K562 (cell line): ENCODE measurements at regions not wholly inside any gene's neighbourhood (a gene's known extent, or its start where the extent isn't known, plus 50 kb on each side); places are given as distances from the start of the nearest gene placed in this dataset.

Experiments used
- ATAC-seq: fragments of 200-7000 bp; cut with Tn5 transposase; 3 replicates; pipeline ENCODE4 v1.9.1; 2020; ENCODE audit warnings: moderate library complexity
- BruUV-seq: library from RNA; stranded (reverse); fragments of 400-500 nt; replicated peaks from 2 replicates; lab custom pipeline; 2021; lab: Mats Ljungman, UMichigan
- CTCF ChIA-PET: fragments of 300-600 bp; formaldehyde crosslinking; extraction: SDS; loops from one replicate; lab custom pipeline; 2021; ENCODE audit warnings: low intra/inter-chr PET ratio; lab: Yijun Ruan, JAX
- POLR2A ChIA-PET: fragments of 300-600, 350-650 bp; sonication (Branson Sonifier 250); formaldehyde crosslinking; extraction: SDS; loops from one replicate; lab custom pipeline; 2021; ENCODE audit warnings: antibody characterized with exemption, inconsistent platforms; lab: Yijun Ruan, JAX
- DNase-seq, 4 experiments: peaks; one replicate each; pipeline versions ENCODE4 v3.0.0 to v3.0.0-alpha.2; 2011 to 2018; ENCODE audit warnings: low spot score in 3 of 4, mixed read lengths in 3 of 4; ENCODE audit errors: extremely low read depth in 1 of 4
- FAIRE-seq: peaks from 2 replicates; lab custom pipeline; 2011; peaks lifted over from hg19 to GRCh38; lab: Jason Lieb, UNC
- H2AFZ ChIP-seq: 2 replicates; pipeline ENCODE4 v1.6.0; 2011; ENCODE audit warnings: low read depth, low read length, control low read depth, inconsistent platforms
- H3K27ac ChIP-seq: fragments of 200-600 bp; 3 replicates; pipeline ENCODE4 v1.8.0; 2011; ENCODE audit warnings: low read depth, mild to moderate bottlenecking, control low read depth, inconsistent platforms, low read length, moderate library complexity, mixed read lengths; ENCODE audit errors: extremely low read depth
- H3K27me3 ChIP-seq, 2 experiments: fragments of 300-600 bp in 1 of 2; 2 replicates in 1 of 2; 3 replicates in 1 of 2; pipeline versions ENCODE4 v1.6.0 to v1.8.0; 2011; ENCODE audit warnings: inconsistent platforms in 2 of 2, low read length in 2 of 2, mild to moderate bottlenecking in 1 of 2, mixed read lengths in 1 of 2, moderate library complexity in 1 of 2; ENCODE audit not compliant: control insufficient read depth in 2 of 2, insufficient read depth in 2 of 2
- H3K36me3 ChIP-seq: fragments of 300-600 bp; 3 replicates; pipeline ENCODE4 v1.8.0; 2011; ENCODE audit warnings: mild to moderate bottlenecking, low read length, inconsistent platforms; ENCODE audit not compliant: control insufficient read depth, insufficient read depth
- H3K4me1 ChIP-seq, 2 experiments: fragments of 200-600 bp in 1 of 2; replicated peaks in 1 of 2; 2 replicates in 1 of 2; 3 replicates in 1 of 2; pipeline versions ENCODE4 v1.5.1 to v1.8.0; 2011; ENCODE audit warnings: inconsistent platforms in 2 of 2, low read length in 2 of 2, mild to moderate bottlenecking in 1 of 2, mixed read lengths in 1 of 2, moderate library complexity in 1 of 2; ENCODE audit not compliant: control insufficient read depth in 2 of 2, insufficient read depth in 2 of 2
- H3K4me2 ChIP-seq: 2 replicates; pipeline ENCODE4 v1.6.1; 2011; ENCODE audit warnings: low read length, control low read depth, inconsistent platforms, mixed read lengths; ENCODE audit not compliant: insufficient read depth
- H3K4me3 ChIP-seq: fragments of 200-600 bp; sonication (generic), shearing (Covaris generic); 2 replicates; pipeline ENCODE4 v1.5.1; 2016; ENCODE audit warnings: control low read depth, inconsistent platforms
- H3K79me2 ChIP-seq: fragments of 200-600 bp; 3 replicates; pipeline ENCODE4 v1.8.0; 2011; ENCODE audit warnings: low read length, inconsistent platforms; ENCODE audit not compliant: control insufficient read depth, insufficient read depth
- H3K9ac ChIP-seq, 2 experiments: 2 replicates each; pipeline versions ENCODE4 v1.6.0 to v1.6.1; 2011; ENCODE audit warnings: low read depth in 2 of 2, low read length in 2 of 2, control low read depth in 1 of 2, inconsistent platforms in 1 of 2, mild to moderate bottlenecking in 1 of 2, mixed read lengths in 1 of 2; ENCODE audit not compliant: insufficient read depth in 1 of 2
- H3K9me1 ChIP-seq: one replicate; pipeline ENCODE4 v1.6.0; 2011; ENCODE audit warnings: inconsistent platforms, mild to moderate bottlenecking, low read length, moderate library complexity; ENCODE audit not compliant: control insufficient read depth, insufficient read depth
- H3K9me3 ChIP-seq: replicated peaks from 2 replicates; pipeline ENCODE4 v1.5.1; 2011; ENCODE audit warnings: low read depth, low read length, inconsistent platforms; ENCODE audit not compliant: control insufficient read depth, insufficient read depth
- H4K20me1 ChIP-seq: replicated peaks from 2 replicates; pipeline ENCODE4 v1.6.1; 2011; ENCODE audit warnings: low read length, inconsistent platforms, mixed read lengths; ENCODE audit not compliant: control insufficient read depth, insufficient read depth
- MAFG ChIP-seq: fragments of 450-650 bp; conservative IDR thresholded peaks from 2 replicates; pipeline ENCODE4 v1.6.1; 2016; ENCODE audit warnings: missing genetic modification characterization, missing compliant biosample characterization
- ZC3H4 ChIP-seq: sonication (generic); formaldehyde crosslinking; IDR thresholded peaks from 2 replicates; pipeline ENCODE4 v1.9.0; 2021; ENCODE audit warnings: missing genetic modification reagents, borderline replicate concordance
- ZNF316 ChIP-seq: fragments of 450-650 bp; IDR thresholded peaks from 2 replicates; pipeline ENCODE4 v1.6.1; 2016
- WGBS: fragments of 100-300 bp; shearing (Covaris generic); methylation state at CpG from one replicate; pipeline ENCODE4 v1.1.6; 2016; ENCODE audit warnings: low coverage, mixed read lengths; ENCODE audit not compliant: insufficient coverage; ENCODE audit errors: missing lambda C conversion rate; 5-methylcytosine and 5-hydroxymethylcytosine counted together
- in situ Hi-C: fragments of 300-500 bp; cut with MboI; formaldehyde crosslinking; loops from 4 replicates; pipeline ENCODE4 v1.15.0; 2018; ENCODE audit warnings: inconsistent platforms, mixed read lengths
- intact Hi-C: fragments of 100-400 bp; cut with micrococcal nuclease; formaldehyde crosslinking; loops from 2 replicates; pipeline ENCODE4 v1.14.2; 2022
- TF ChIP-seq, protein P1 (sequence below): fragments of 250-450 bp; sonication (Bioruptor Pico); IDR thresholded peaks from 2 replicates; pipeline ENCODE4 v1.4.0; 2020; ENCODE audit warnings: mild to moderate bottlenecking, moderate library complexity
- TF ChIP-seq, protein P2 (sequence below), 2 experiments: IDR thresholded peaks; 2 replicates each; pipeline ENCODE4 v1.6.1; 2012; ENCODE audit warnings: improper control_type of control experiment in 2 of 2, low read depth in 2 of 2, low read length in 2 of 2, borderline replicate concordance in 1 of 2
- TF ChIP-seq, protein P3 (sequence below): fragments of 250-450 bp; sonication (Bioruptor Pico); IDR thresholded peaks from 2 replicates; pipeline ENCODE4 v1.5.0; 2021; ENCODE audit warnings: mild to moderate bottlenecking, moderate library complexity
- TF ChIP-seq, protein P4 (sequence below): fragments of 200-400 bp; formaldehyde crosslinking; IDR thresholded peaks from 2 replicates; pipeline ENCODE4 v1.6.1; 2017; ENCODE audit warnings: mild to moderate bottlenecking, low read depth, low read length, moderate library complexity

DNA sequence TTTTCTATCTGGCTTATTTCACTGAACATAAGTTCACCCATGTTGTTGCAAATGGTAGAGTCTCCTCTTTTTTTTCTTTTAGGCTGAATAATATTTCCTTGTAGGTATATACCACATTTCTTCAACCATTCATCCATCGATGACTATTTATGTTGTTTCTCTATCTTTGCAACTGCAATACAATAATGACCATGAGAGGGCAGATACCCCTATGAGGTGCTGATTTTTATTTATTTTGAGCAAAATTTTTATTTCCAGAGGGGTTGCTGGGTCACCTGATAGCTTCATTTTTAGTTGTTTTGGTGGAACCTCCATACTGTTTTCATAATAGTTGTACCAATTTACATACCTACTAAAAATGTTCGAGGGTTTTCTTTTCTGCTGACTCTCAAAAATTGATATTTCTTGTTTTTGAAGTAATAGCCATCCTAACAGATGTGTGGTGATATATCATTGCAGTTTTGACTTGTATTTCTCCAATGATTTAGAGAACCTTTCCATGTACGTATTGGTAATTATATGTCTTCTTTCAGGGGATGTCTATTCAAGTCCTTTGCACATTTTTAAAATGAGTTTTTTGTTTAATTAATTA, 1697.0 kb downstream of the PCDH7 start:
- Histone ChIP-seq H3K9me3 (no peaks in the 10 kb centered on the region), H3K9me1 (no peaks in the 10 kb centered on the region), H4K20me1 (no peaks in the 10 kb centered on the region), H3K27me3 (no peaks in the 10 kb centered on the region), H3K27ac (no peak overlapping the region), H3K9ac (no peak overlapping the region), H3K4me1 (no peaks in the 10 kb centered on the region), H3K36me3 (no peaks in the 10 kb centered on the region), H3K79me2 (no peaks in the 10 kb centered on the region), H3K4me3 (no peak overlapping the region), H2AFZ (no peak overlapping the region), H3K4me2 (no peak overlapping the region)
- in situ Hi-C loops (no loop called here), intact Hi-C loops (no loop called here)
- CTCF ChIA-PET = no interaction called here
- FAIRE-seq (no peak), ATAC-seq (no peak), DNase-seq (no peak)
- no TSS peak for BruUV-seq
- POLR2A ChIA-PET = no interaction called here
- WGBS = 4% methylated on average over 3 of the region's 3 CpGs
- TF ChIP-seq, protein P1, sequence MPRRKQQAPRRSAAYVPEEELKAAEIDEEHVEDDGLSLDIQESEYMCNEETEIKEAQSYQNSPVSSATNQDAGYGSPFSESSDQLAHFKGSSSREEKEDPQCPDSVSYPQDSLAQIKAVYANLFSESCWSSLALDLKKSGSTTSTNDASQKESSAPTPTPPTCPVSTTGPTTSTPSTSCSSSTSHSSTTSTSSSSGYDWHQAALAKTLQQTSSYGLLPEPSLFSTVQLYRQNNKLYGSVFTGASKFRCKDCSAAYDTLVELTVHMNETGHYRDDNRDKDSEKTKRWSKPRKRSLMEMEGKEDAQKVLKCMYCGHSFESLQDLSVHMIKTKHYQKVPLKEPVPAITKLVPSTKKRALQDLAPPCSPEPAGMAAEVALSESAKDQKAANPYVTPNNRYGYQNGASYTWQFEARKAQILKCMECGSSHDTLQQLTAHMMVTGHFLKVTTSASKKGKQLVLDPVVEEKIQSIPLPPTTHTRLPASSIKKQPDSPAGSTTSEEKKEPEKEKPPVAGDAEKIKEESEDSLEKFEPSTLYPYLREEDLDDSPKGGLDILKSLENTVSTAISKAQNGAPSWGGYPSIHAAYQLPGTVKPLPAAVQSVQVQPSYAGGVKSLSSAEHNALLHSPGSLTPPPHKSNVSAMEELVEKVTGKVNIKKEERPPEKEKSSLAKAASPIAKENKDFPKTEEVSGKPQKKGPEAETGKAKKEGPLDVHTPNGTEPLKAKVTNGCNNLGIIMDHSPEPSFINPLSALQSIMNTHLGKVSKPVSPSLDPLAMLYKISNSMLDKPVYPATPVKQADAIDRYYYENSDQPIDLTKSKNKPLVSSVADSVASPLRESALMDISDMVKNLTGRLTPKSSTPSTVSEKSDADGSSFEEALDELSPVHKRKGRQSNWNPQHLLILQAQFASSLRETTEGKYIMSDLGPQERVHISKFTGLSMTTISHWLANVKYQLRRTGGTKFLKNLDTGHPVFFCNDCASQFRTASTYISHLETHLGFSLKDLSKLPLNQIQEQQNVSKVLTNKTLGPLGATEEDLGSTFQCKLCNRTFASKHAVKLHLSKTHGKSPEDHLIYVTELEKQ = no peak
- TF ChIP-seq, protein P2, sequence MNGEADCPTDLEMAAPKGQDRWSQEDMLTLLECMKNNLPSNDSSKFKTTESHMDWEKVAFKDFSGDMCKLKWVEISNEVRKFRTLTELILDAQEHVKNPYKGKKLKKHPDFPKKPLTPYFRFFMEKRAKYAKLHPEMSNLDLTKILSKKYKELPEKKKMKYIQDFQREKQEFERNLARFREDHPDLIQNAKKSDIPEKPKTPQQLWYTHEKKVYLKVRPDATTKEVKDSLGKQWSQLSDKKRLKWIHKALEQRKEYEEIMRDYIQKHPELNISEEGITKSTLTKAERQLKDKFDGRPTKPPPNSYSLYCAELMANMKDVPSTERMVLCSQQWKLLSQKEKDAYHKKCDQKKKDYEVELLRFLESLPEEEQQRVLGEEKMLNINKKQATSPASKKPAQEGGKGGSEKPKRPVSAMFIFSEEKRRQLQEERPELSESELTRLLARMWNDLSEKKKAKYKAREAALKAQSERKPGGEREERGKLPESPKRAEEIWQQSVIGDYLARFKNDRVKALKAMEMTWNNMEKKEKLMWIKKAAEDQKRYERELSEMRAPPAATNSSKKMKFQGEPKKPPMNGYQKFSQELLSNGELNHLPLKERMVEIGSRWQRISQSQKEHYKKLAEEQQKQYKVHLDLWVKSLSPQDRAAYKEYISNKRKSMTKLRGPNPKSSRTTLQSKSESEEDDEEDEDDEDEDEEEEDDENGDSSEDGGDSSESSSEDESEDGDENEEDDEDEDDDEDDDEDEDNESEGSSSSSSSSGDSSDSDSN (IDR thresholded peaks at IDR 0.05; ENCODE audit: borderline replicate concordance in 1 of 2, low read depth in 2 of 2, low read length in 2 of 2) = no peak
- TF ChIP-seq ZC3H4 (CRISPR knock-in tag) (no peak), MAFG (tag) (0 out of 2 replicates have a peak, but pooled peaks have one; percentile 17), ZNF316 (peak; percentile 29; the same call in 1 of the 2 replicates)
- TF ChIP-seq, protein P3, sequence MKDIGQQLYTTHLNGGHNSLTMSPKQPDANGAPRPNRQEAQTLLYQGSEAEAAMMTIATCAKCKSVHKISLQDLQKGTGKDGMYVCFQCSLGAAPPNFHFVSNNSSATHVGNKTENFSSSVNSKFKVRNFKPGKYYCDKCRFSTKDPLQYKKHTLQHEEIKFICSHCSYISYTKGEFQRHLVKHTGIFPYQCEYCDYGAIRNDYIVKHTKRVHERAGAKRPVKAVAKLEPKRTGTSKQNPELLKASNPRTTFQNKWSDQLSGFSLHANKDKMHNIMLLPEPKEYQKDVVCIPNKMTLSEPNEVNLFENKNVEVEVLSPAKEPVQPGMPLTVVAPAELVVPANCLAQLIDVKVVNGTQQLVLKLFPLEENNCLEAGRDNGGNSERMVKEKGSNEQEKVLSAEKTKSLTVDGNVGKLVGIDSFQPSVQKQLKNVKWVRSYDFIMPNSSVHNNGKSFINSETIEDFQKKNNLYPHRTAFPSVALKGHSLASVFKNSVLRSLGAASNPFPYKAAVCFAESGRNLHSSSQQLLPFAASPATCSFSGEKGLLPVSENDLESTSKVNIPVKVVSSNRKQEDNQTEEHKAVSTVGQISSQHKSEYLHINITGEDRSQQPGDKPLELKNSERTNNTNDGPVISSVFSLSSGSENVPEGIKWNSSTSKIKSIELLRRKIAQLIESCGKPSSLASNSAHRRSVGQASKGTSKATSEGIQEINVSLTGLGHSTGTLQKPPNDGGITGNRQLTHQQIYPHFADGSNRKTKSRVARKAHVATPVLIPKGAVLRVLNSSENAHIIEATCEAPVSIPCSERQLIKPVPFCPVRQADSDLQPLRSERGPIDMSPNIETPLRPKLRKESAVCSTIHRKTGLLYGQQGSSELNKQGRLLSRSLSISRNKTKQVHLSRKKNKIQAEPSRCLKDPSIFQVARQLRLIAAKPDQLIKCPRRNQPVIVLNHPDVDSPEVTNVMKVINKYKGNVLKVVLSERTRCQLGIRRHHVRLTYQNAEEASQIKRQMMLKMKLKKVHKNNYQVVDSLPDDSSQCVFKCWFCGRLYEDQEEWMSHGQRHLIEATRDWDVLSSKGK (CRISPR knock-in tag) = no peak
- TF ChIP-seq, protein P4, sequence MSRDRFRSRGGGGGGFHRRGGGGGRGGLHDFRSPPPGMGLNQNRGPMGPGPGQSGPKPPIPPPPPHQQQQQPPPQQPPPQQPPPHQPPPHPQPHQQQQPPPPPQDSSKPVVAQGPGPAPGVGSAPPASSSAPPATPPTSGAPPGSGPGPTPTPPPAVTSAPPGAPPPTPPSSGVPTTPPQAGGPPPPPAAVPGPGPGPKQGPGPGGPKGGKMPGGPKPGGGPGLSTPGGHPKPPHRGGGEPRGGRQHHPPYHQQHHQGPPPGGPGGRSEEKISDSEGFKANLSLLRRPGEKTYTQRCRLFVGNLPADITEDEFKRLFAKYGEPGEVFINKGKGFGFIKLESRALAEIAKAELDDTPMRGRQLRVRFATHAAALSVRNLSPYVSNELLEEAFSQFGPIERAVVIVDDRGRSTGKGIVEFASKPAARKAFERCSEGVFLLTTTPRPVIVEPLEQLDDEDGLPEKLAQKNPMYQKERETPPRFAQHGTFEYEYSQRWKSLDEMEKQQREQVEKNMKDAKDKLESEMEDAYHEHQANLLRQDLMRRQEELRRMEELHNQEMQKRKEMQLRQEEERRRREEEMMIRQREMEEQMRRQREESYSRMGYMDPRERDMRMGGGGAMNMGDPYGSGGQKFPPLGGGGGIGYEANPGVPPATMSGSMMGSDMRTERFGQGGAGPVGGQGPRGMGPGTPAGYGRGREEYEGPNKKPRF = no peak
